HEK293T (cell line): ENCODE measurements at regions not wholly inside any gene's neighbourhood (a gene's known extent, or its start where the extent isn't known, plus 50 kb on each side); places are given as distances from the start of the nearest gene placed in this dataset.

Source experiments
- CTCF ChIA-PET: fragments of 350-600 bp; formaldehyde crosslinking; extraction: SDS; loops from one replicate; lab custom pipeline; 2021; ENCODE audit warnings: antibody characterized with exemption, inconsistent platforms; lab: Yijun Ruan, JAX
- POLR2A ChIA-PET: fragments of 350-600 bp; formaldehyde crosslinking; extraction: SDS; loops from one replicate; lab custom pipeline; 2020; ENCODE audit warnings: antibody characterized with exemption, inconsistent platforms; lab: Yijun Ruan, JAX
- DNase-seq: peaks from one replicate; pipeline ENCODE4 v3.0.0; 2012; ENCODE audit warnings: mixed read lengths; ENCODE audit errors: extremely low spot score
- ARNT ChIP-seq: fragments of 450-650 bp; IDR thresholded peaks from 2 replicates; pipeline ENCODE4 v1.6.1; 2017; ENCODE audit warnings: mild to moderate bottlenecking
- BHLHE40 ChIP-seq: fragments of 450-650 bp; IDR thresholded peaks from 2 replicates; pipeline ENCODE4 v1.6.1; 2016; ENCODE audit warnings: mild to moderate bottlenecking, moderate library complexity, borderline replicate concordance
- CTBP1 ChIP-seq: fragments of 450-650 bp; IDR thresholded peaks from 2 replicates; pipeline ENCODE4 v1.6.1; 2016; ENCODE audit warnings: borderline replicate concordance
- ELF4 ChIP-seq: fragments of 450-650 bp; IDR thresholded peaks from 2 replicates; pipeline ENCODE4 v1.6.1; 2017; ENCODE audit warnings: antibody characterized with exemption
- FOXA1 ChIP-seq: fragments of 450-650 bp; IDR thresholded peaks from 2 replicates; pipeline ENCODE4 v1.6.1; 2016; ENCODE audit warnings: mild to moderate bottlenecking
- FOXK2 ChIP-seq: fragments of 450-650 bp; IDR thresholded peaks from 2 replicates; pipeline ENCODE4 v1.6.1; 2016; ENCODE audit warnings: mild to moderate bottlenecking
- FOXM1 ChIP-seq: fragments of 450-650 bp; IDR thresholded peaks from 2 replicates; pipeline ENCODE4 v1.6.1; 2017; ENCODE audit warnings: mild to moderate bottlenecking, borderline replicate concordance
- HDGF ChIP-seq: fragments of 450-650 bp; IDR thresholded peaks from 2 replicates; pipeline ENCODE4 v1.6.1; 2017; ENCODE audit warnings: antibody characterized with exemption, borderline replicate concordance
- L3MBTL2 ChIP-seq: fragments of 450-650 bp; conservative IDR thresholded peaks from 2 replicates; pipeline ENCODE4 v1.6.1; 2016; ENCODE audit warnings: mild to moderate bottlenecking
- LEF1 ChIP-seq: fragments of 450-650 bp; IDR thresholded peaks from 2 replicates; pipeline ENCODE4 v1.6.1; 2017; ENCODE audit warnings: mild to moderate bottlenecking, borderline replicate concordance
- NFRKB ChIP-seq: fragments of 450-650 bp; IDR thresholded peaks from 2 replicates; pipeline ENCODE4 v1.6.1; 2016; ENCODE audit warnings: mild to moderate bottlenecking, moderate library complexity
- PKNOX1 ChIP-seq: fragments of 450-650 bp; IDR thresholded peaks from 2 replicates; pipeline ENCODE4 v1.6.1; 2016
- SP1 ChIP-seq: fragments of 450-650 bp; IDR thresholded peaks from 2 replicates; pipeline ENCODE4 v1.6.1; 2017
- SUZ12 ChIP-seq: fragments of 450-650 bp; IDR thresholded peaks from 2 replicates; pipeline ENCODE4 v1.6.1; 2016; ENCODE audit warnings: mild to moderate bottlenecking
- TARDBP ChIP-seq: fragments of 450-650 bp; IDR thresholded peaks from 2 replicates; pipeline ENCODE4 v1.6.1; 2016
- ZNF384 ChIP-seq: fragments of 450-650 bp; IDR thresholded peaks from 2 replicates; pipeline ENCODE4 v1.6.1; 2016

- ChIA-PET CTCF (no interaction called here), POLR2A (no interaction called here)
- no peak for DNase-seq
- TF ChIP-seq NFRKB (no peak), BHLHE40 (no peak), SUZ12 (no peak)
Measured at GRCh38 chr13:22375151-22375550, 704.3 kb downstream of the FGF9 start.

- ChIA-PET POLR2A (no interaction called here), CTCF (no interaction called here)
- DNase-seq = no peak
- TF ChIP-seq HDGF (no peak), SUZ12 (no peak), FOXK2 (no peak), SP1 (no peak), L3MBTL2 (no peak), NFRKB (no peak), ELF4 (no peak), ZNF384 (no peak)
Measured at GRCh38 chr13:22387899-22388298, 717.0 kb downstream of the FGF9 start.

GRCh38 chr13:22399801-22400420, 729.0 kb downstream of the FGF9 start:
- TF ChIP-seq SP1 (no peak), ELF4 (no peak), L3MBTL2 (no peak), BHLHE40 (no peak), ZNF384 (no peak), NFRKB (no peak), FOXM1 (no peak), SUZ12 (no peak), LEF1 (no peak), HDGF (no peak), FOXK2 (no peak), CTBP1 (no peak), ARNT (no peak)
- ChIA-PET POLR2A (no interaction called here), CTCF (no interaction called here)
- no peak for DNase-seq

GRCh38 chr13:22402682-22403081, 731.8 kb downstream of the FGF9 start:
- ChIA-PET CTCF (no interaction called here), POLR2A (no interaction called here)
- DNase-seq = no peak
- TF ChIP-seq LEF1 (no peak), FOXM1 (no peak), HDGF (no peak), L3MBTL2 (no peak), ARNT (no peak), TARDBP (no peak), CTBP1 (no peak), NFRKB (no peak), ZNF384 (no peak), SUZ12 (no peak), ELF4 (no peak), PKNOX1 (no peak), BHLHE40 (no peak)

GRCh38 chr13:22403144-22403543, 732.3 kb downstream of the FGF9 start:
- ChIA-PET POLR2A (no interaction called here), CTCF (no interaction called here)
- TF ChIP-seq L3MBTL2 = no peak
- TF ChIP-seq CTBP1 = no peak
- no peak for TF ChIP-seq PKNOX1
- TF ChIP-seq FOXA1 = no peak
- no peak for TF ChIP-seq ZNF384
- TF ChIP-seq BHLHE40 = no peak
- TF ChIP-seq ARNT = no peak
- TF ChIP-seq LEF1 = no peak
- TF ChIP-seq HDGF = no peak
- TF ChIP-seq TARDBP = no peak
- TF ChIP-seq NFRKB = no peak
- TF ChIP-seq SUZ12 = no peak
- TF ChIP-seq ELF4 = no peak
- no peak for TF ChIP-seq FOXM1
- TF ChIP-seq FOXK2 = no peak
- TF ChIP-seq SP1 = no peak
- DNase-seq = no peak

- ChIA-PET CTCF (no interaction called here), POLR2A (no interaction called here)
- TF ChIP-seq ARNT (no peak), BHLHE40 (no peak), NFRKB (no peak)
- DNase-seq = no peak
Measured at GRCh38 chr13:22405891-22406290, 735.0 kb downstream of the FGF9 start.

- ChIA-PET POLR2A (no interaction called here), CTCF (no interaction called here)
- no peak for DNase-seq
- TF ChIP-seq ARNT = no peak
- no peak for TF ChIP-seq PKNOX1
- TF ChIP-seq NFRKB = no peak
- no peak for TF ChIP-seq ZNF384
- TF ChIP-seq L3MBTL2 = no peak
- no peak for TF ChIP-seq CTBP1
- no peak for TF ChIP-seq SUZ12
Measured at GRCh38 chr13:22412452-22412851, 741.6 kb downstream of the FGF9 start.
